Lung (tissue), 11 donors: ENCODE measurements at regions not wholly inside any gene's neighbourhood (a gene's known extent, or its start where the extent isn't known, plus 50 kb on each side); places are given as distances from the start of the nearest gene placed in this dataset.

ENCODE experiments used
- ATAC-seq: fragments of 200-7000 bp; cut with Tn5 transposase; one replicate; pipeline ENCODE4 v1.9.1; 2020; ENCODE audit warnings: moderate number of reproducible peaks; ENCODE audit not compliant: insufficient read depth, low FRiP score
- DNase-seq, 3 donors: peaks; one replicate each; pipeline ENCODE4 v3.0.0-alpha.2; 2013 to 2017
- H3K27ac ChIP-seq, 2 donors: one replicate each; pipeline ENCODE4 v1.5.1; 2013; ENCODE audit warnings: mild to moderate bottlenecking in 2 of 2, moderate library complexity in 2 of 2, control low read depth in 1 of 2, inconsistent platforms in 1 of 2, low read depth in 1 of 2, low read length in 1 of 2
- H3K27me3 ChIP-seq, 3 donors: one replicate each; pipeline ENCODE4 v1.5.1; 2013; ENCODE audit warnings: low read length in 2 of 3; ENCODE audit not compliant: control insufficient read depth in 3 of 3, insufficient read depth in 3 of 3
- H3K36me3 ChIP-seq, 4 donors: one replicate each; pipeline ENCODE4 v1.5.1; 2013; ENCODE audit warnings: low read length in 4 of 4, mild to moderate bottlenecking in 1 of 4, moderate library complexity in 1 of 4; ENCODE audit not compliant: control insufficient read depth in 4 of 4, insufficient read depth in 4 of 4
- H3K4me1 ChIP-seq, 5 donors: one replicate each; pipeline ENCODE4 v1.5.1; 2013; ENCODE audit warnings: low read length in 5 of 5, mild to moderate bottlenecking in 2 of 5, moderate library complexity in 1 of 5; ENCODE audit not compliant: control insufficient read depth in 5 of 5, insufficient read depth in 5 of 5
- H3K4me3 ChIP-seq: one replicate; pipeline ENCODE4 v1.5.1; 2013; ENCODE audit warnings: mild to moderate bottlenecking, control low read depth, moderate library complexity
- H3K9ac ChIP-seq, 2 donors: one replicate each; pipeline ENCODE4 v1.5.1; 2013; ENCODE audit warnings: low read length in 2 of 2, control low read depth in 1 of 2; ENCODE audit not compliant: insufficient read depth in 1 of 2
- H3K9me3 ChIP-seq, 4 donors: one replicate each; pipeline ENCODE4 v1.5.1; 2013; ENCODE audit warnings: low read length in 3 of 4, mild to moderate bottlenecking in 1 of 4, moderate library complexity in 1 of 4; ENCODE audit not compliant: control insufficient read depth in 4 of 4, insufficient read depth in 3 of 4
- WGBS, 2 donors: extraction: QIAGEN DNeasy Blood & Tissue Kit; methylation state at CpG; one replicate each; pipeline ENCODE4 v1.1.7; 2013; 5-methylcytosine and 5-hydroxymethylcytosine counted together
- TF ChIP-seq, protein P1 (sequence below): IDR thresholded peaks from 2 replicates; pipeline ENCODE4 v1.5.1; 2012; ENCODE audit warnings: mild to moderate bottlenecking; ENCODE audit errors: control extremely low read depth, extremely low read depth
- donor health status: control.
- donor health status: control.
- donor health status: Bipolar disorder and iron deficiency.
- donor health status: healthy.
- donor health status: DM: yes; HTN: yes; CAD: no.

DNA sequence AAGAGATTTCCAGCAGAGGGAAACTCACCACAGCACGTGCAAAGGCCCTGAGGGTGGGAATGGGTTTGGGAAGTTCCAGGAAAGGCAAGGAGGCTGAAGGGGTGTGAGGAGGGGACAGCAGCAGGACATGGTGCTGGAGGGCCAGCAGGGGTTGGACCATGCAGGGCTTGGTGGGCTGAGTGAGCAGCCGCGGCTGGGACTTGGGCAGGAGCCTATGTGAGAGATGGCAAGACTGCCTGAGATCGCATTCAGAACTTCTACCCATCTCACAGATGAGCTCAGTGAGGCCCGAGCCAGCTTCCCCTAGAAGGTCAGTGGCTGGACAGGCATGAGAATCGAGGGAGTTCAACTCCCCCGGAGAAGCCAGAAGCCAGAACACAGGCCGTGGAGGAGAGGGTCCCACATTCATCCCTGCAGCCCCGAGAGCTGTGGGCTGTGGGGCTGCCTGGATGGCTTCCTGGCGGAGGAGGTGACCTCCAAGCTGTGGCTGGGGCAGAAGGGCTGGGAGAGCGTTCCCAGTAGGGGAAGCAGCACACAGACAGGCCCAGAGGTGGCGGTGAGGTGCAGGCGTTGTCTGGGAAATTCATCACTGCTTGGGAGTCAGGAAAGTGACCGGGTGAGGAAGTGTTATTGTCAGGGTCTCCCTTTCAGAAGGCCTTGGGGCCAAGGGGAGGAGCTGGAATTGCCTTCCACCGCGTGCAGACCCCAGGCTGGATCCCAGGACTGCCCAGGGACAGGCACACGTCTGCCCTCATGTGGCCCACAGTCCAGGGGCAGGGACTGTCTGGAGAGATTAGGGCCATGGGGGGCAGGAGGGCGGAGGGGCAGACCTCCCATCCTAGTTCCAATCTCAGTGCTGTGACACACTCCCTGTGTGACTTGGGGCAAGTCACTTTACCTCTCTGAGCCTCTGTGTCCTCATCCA, 103.8 kb downstream of the CEBPB start:
- H3K4me3 ChIP-seq: no peak overlapping the region
- no peaks in the 10 kb centered on the region for H3K9me3 ChIP-seq
- no peak overlapping the region for H3K9ac ChIP-seq
- DNase-seq (no peak), ATAC-seq (no peak)
- TF ChIP-seq, protein P1, sequence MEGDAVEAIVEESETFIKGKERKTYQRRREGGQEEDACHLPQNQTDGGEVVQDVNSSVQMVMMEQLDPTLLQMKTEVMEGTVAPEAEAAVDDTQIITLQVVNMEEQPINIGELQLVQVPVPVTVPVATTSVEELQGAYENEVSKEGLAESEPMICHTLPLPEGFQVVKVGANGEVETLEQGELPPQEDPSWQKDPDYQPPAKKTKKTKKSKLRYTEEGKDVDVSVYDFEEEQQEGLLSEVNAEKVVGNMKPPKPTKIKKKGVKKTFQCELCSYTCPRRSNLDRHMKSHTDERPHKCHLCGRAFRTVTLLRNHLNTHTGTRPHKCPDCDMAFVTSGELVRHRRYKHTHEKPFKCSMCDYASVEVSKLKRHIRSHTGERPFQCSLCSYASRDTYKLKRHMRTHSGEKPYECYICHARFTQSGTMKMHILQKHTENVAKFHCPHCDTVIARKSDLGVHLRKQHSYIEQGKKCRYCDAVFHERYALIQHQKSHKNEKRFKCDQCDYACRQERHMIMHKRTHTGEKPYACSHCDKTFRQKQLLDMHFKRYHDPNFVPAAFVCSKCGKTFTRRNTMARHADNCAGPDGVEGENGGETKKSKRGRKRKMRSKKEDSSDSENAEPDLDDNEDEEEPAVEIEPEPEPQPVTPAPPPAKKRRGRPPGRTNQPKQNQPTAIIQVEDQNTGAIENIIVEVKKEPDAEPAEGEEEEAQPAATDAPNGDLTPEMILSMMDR: no peak
- H3K4me1 ChIP-seq: peaks cover 4 to 33% (median 20%) of the 10 kb centered on the region in 5 donors
- peak overlapping the region in 1 of 2 donors; percentile 14 for H3K27ac ChIP-seq
- no peaks in the 10 kb centered on the region for H3K36me3 ChIP-seq
- 82 to 87% methylated on average over 18 of the region's 18 CpGs for WGBS, 2 donors
- H3K27me3 ChIP-seq: no peaks in the 10 kb centered on the region

DNA sequence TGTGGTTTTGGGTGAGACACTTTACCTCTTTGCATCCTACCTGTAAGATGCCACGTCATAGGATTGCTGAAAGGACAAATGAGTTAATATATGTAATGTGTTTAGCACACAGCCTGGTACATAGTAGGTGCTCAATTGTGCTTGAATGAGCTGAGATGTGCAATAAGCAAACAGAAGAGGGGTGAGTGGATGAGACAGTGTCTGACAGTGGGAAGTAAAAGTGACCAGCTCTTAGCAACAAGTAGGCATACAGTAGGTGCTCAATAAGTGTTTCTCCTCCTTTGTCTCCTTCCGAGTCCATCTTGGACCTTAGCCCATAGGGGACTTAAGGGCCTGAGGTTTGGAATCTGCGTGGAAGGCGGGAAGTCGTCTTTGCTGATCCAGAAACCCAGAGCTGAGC, 104.7 kb downstream of the CEBPB start:
- H3K27ac ChIP-seq: no peak overlapping the region
- no peaks in the 10 kb centered on the region for H3K27me3 ChIP-seq
- WGBS, 2 donors: 78 to 84% methylated on average over 5 of the region's 5 CpGs

DNA sequence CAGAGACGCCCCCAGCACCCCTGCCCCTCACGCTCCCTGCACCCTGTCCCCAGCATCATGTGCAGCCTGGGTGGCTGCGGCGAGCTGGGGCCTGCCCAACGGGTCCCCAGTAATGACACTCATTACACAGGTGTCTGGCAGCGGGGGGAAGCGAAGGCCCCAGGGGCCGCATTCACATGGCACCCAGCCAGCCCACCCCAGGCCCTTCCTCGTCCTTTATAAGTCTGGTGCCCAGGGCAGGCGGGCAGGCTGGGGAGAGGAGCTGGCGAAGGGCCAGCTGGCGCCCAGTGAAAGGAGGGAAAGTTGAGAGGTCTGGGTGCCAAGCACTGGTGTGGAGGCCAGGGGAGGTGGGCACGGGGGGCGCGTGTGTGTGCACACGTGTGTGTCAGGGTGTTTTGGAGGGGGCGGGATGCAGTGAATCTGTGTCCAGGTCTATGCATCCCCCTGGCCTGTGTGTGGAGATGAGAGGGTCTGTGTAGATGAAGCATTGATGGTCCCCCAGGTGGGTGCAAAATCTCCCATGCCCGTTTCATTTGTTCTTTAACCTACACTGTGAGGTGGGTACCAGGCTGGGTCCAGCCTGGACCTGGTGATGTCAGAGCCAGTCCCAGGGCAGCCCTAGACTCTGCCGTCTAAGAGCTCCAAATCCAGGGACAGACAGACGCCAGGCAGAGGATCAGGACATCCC, 105.3 kb downstream of the CEBPB start:
- DNase-seq: peak in 1 of 3 donors; percentile 53

More for the DNA sequence above, 104.7 kb downstream of the CEBPB start:
- Histone ChIP-seq H3K4me3 (no peak overlapping the region), H3K9ac (no peak overlapping the region), H3K4me1 (peaks cover 4 to 27% (median 20%) of the 10 kb centered on the region in 5 donors), H3K36me3 (no peaks in the 10 kb centered on the region), H3K9me3 (no peaks in the 10 kb centered on the region)
- no peak for ATAC-seq
- TF ChIP-seq, protein P1: no peak
- no peak for DNase-seq

More for the DNA sequence above, 105.3 kb downstream of the CEBPB start:
- H3K9ac ChIP-seq: no peak overlapping the region
- TF ChIP-seq, protein P1: no peak
- WGBS, 2 donors: 74 to 75% methylated on average over 18 to 20 of the region's 20 CpGs
- no peaks in the 10 kb centered on the region for H3K9me3 ChIP-seq
- H3K27me3 ChIP-seq: no peaks in the 10 kb centered on the region
- no peaks in the 10 kb centered on the region for H3K36me3 ChIP-seq
- H3K4me3 ChIP-seq: no peak overlapping the region
- no peak for ATAC-seq
- peaks cover 4 to 27% (median 15%) of the 10 kb centered on the region in 5 donors for H3K4me1 ChIP-seq
- H3K27ac ChIP-seq: no peak overlapping the region
